ENCODE measurements at regions not wholly inside any gene's neighbourhood (a gene's known extent, or its start where the extent isn't known, plus 50 kb on each side); places are given as distances from the start of the nearest gene placed in this dataset.
"Not testable (repeated sequence)": the region's sequence is repeated elsewhere in the genome, so short reads cannot be mapped to it uniquely, and the experiment has no call there.

DNA sequence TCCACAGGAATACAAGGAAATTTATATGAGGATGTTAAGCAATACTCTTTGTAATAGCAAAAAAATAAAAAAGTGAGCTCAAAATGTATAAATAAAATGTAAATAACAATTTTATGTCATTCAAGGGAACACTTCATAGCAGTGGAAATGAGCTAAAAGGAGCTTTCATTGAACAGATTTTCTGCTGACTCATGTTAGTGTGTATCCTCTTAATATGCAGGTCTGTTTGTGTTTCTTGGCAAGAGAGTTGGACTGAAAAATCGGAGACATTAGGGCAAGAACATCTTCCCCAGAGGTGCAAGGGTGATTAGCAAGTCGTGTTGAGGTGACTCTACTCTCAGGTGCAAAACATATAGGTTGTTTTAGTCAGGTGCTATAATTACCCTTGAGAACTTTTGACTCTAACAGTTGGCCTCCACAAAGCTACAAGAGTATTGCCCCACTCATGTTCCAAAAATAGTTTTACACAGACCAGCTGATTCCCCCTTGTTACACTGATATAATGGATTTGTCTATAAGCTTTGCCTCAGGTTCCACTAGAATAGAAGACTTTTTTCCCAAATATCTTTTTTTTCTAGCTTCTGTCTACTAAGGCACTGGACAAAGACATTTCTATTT lies 702.9 kb downstream of the TENT5A start:
- DNase-seq (ENCODE audit: low spot score) = no peak
- TF ChIP-seq, protein P1, sequence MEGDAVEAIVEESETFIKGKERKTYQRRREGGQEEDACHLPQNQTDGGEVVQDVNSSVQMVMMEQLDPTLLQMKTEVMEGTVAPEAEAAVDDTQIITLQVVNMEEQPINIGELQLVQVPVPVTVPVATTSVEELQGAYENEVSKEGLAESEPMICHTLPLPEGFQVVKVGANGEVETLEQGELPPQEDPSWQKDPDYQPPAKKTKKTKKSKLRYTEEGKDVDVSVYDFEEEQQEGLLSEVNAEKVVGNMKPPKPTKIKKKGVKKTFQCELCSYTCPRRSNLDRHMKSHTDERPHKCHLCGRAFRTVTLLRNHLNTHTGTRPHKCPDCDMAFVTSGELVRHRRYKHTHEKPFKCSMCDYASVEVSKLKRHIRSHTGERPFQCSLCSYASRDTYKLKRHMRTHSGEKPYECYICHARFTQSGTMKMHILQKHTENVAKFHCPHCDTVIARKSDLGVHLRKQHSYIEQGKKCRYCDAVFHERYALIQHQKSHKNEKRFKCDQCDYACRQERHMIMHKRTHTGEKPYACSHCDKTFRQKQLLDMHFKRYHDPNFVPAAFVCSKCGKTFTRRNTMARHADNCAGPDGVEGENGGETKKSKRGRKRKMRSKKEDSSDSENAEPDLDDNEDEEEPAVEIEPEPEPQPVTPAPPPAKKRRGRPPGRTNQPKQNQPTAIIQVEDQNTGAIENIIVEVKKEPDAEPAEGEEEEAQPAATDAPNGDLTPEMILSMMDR (IDR thresholded peaks at IDR 0.05) = no peak
- H3K27ac ChIP-seq = no peak overlapping the region
- H3K4me3 ChIP-seq = no peak overlapping the region

DNA sequence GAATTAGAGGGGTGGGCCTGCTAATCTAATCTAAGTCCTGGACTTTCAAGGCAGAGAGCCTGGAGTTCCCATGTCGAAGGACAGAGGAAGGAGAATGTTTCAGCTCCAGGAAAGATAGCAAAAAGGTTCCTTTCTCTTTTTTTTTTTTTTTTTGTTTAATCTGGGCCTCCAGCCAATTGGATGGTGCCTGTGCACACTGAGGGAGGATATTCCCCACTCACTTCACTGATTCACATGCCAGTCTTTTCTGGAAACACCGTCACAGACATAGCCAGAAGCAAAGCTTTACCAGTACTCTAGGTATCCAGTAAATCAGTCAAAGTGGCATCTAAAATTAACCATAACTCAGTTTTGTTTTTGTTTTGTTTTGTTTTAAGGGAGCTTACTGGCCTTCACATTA lies 721.1 kb downstream of the TENT5A start:
- TF ChIP-seq, protein P1 (IDR thresholded peaks at IDR 0.05) = no peak
- no peak for DNase-seq (ENCODE audit: low spot score)
- H3K27ac ChIP-seq = no peak overlapping the region
- H3K4me3 ChIP-seq = no peak overlapping the region

DNA sequence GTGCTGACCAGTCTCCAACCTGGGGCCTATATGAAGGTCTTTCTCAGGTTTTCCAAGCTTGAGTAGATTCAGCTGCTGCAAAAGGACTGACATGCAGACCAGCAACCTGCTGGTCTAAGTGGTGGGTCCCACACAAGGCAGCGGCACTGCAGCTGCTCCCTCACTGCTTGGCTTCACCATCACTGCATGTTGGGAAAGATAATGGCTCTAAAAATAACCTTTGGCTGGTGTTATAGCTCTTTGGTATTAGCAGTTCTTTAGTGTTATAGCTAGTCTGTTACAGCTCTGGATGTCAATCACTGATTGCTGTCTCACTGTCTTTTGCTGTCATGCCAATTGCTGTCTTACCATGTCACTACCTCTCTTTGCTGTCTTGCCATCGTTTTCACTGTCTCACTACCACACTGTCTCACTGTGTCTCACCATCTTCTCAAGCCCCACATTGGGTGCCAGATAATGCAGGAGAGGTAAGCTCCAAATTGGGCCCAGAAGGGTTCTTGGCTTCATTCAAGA lies 726.4 kb downstream of the TENT5A start:
- Histone ChIP-seq H3K4me3 (no peak overlapping the region), H3K27ac (no peak overlapping the region)
- no peak for DNase-seq (ENCODE audit: low spot score)
- TF ChIP-seq, protein P1 (IDR thresholded peaks at IDR 0.05) = no peak

DNA sequence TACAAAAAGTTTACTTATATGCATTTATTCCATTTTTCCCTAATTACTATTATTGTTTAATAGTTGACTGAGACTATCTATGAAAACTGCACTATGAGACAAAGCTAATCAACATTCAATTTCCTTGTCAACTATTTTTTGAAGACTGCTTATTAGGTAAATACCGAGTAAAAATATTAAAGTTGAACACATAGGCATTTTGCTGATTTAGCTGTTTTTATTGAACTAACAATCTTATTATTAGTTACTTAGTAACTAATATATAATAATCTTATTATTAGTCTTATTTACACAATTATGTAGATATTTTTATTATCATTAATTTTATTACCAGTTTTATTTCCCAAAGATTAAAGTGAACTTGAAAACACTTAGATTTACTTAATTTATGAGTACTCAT lies 728.8 kb downstream of the TENT5A start:
- no peak for DNase-seq (ENCODE audit: low spot score)
- TF ChIP-seq, protein P1 (IDR thresholded peaks at IDR 0.05) = no peak
- Histone ChIP-seq H3K4me3 (no peak overlapping the region), H3K27ac (no peak overlapping the region)

DNA sequence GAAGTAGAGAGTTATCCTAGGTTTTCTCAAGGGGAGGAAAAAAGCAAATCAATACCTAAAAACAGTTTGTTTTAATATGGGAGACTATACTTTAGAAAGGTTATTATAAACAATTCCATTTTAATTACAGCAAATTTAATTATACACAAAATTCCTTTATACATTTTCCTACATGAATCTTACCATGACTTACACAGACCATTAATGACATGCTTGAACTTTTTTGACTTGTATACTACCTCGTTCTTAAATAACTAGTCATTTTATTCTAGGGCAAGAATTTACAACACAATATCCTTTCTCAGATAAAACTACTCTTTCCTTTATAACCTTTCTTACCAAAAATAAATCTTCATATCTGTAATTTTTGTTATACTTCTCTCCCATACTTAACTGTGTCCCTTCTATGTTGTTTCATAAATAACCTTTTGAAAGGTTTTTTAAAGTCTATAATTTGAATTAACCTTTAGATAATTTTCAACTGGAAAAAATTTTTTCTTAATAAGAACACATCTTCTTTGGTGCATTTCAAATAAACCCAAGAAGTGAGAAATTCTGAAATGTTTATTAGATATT lies 729.4 kb downstream of the TENT5A start:
- H3K27ac ChIP-seq = no peak overlapping the region
- no peak for DNase-seq (ENCODE audit: low spot score)
- no peak overlapping the region for H3K4me3 ChIP-seq
- TF ChIP-seq, protein P1 (IDR thresholded peaks at IDR 0.05) = no peak

DNA sequence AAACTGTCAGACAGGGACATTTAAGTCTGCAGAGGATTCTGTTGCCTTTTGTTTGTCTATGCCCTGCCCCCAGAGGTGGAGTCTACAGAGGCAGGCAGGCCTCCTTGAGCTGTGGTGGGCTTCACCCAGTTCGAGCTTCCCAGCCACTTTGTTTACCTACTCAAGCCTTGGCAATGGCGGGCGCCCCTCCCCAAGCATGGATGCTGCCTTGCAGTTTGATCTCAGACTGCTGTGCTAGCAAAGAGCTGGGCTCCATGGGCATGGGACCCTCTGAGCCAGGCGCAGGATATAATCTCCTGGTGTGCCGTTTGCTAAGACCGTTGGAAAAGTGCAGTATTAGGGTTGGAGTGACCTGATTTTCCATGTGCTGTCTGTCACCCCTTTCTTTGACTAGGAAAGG lies 734.9 kb downstream of the TENT5A start:
- H3K27ac ChIP-seq; H3K4me3 ChIP-seq; DNase-seq (ENCODE audit: low spot score): not testable (repeated sequence)

DNA sequence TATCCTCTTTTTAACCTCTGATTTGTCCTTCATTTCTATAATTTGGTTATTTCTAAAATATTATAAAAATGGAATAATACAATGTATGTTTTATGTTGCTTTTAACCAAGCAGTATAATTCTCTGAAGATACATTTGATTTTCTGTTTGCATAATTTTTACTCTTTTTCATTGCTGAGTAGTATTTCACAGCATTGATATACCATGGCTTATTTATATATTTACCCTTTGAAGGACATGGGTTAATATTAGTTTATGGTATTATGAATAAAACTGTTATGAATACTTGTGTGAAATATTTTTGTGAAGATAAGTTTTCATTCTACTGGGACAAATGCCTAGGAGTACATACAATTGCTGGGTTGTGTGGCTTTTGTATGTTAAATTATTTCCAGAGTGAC lies 748.6 kb downstream of the TENT5A start:
- no peak overlapping the region for H3K27ac ChIP-seq
- H3K4me3 ChIP-seq = no peak overlapping the region
- no peak for DNase-seq (ENCODE audit: low spot score)
- TF ChIP-seq, protein P1 (IDR thresholded peaks at IDR 0.05) = no peak
